AML-193 (cell line): ENCODE measurements at regions not wholly inside any gene's neighbourhood (a gene's known extent, or its start where the extent isn't known, plus 50 kb on each side); places are given as distances from the start of the nearest gene placed in this dataset.
"Not testable (repeated sequence)": the region's sequence is repeated elsewhere in the genome, so short reads cannot be mapped to it uniquely, and the experiment has no call there.

Experiments used
- DNase-seq, 2 experiments: peaks; one replicate each; lab custom pipeline; 2025; lab: John Stamatoyannopoulos, UW

- DNase-seq = no peak
These were observed 113.1 kb downstream of the ZNF648 start for GRCh38 chr1:181948372-181948771.

GRCh38 chr1:181947441-181947840 lies 114.1 kb downstream of the ZNF648 start:
- DNase-seq = no peak

- DNase-seq = peak in 1 of 2 experiments; percentile 27
These were observed 124.5 kb downstream of the ZNF648 start for GRCh38 chr1:181936768-181937581.

DNA sequence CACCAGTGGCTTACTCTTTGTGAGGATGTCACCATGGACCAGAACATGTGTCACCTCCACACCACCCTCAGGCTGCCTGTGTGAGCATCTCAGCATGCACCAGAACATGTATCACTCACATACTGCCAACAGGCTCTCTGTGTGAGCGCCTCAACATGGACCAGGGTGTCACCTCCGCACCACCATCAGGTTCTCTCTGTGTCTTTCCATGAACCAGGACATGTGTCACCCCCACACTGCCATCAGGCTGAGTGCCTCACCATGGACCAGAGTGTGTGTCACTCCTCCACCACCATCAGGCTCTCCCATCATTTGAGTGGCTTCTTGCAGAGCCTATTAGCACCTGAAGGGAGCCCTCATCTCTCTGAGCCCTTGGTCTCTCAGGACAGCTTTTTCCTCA lies 125.2 kb downstream of the ZNF648 start:
- no peak for DNase-seq

DNA sequence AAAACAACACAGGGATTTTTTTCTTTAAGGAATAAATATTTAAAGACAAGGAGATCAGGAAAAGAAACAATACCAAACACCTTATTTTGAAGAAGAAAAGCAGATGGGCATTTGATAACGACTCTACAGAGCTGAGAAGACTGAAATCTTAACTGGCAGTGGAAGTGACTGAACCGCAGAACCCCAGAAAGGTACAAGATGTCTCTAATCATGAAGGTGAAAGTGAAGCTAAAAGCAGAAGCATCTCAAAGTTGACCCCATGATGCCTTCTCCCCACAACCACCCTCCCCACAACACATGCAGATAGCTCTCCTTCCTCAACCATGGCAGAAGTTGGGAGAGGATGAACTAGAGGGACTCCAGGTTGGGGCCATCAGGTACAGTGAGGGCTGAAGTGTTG lies 129.6 kb downstream of the ZNF648 start:
- DNase-seq = no peak

GRCh38 chr1:181930187-181930586 lies 131.3 kb downstream of the ZNF648 start:
- DNase-seq = no peak

DNA sequence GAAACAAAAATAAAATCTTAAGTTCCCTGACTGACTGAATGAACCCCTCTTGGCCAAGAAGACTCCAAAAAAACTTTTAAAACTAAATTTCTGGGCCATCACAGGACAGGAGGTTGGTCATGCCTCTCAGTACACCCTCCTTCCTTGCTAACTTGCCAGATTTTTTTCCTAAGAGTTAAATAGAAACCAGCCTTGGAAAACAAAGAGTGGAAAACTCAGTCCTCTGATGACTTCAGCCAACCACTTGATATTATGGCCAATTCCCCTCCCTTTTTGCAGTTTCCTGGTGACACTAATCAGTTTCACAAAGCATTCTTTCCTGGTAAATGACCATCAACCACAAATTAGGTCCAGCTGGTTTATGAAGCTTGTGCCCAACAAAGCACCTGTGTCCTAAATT lies 134.8 kb downstream of the ZNF648 start:
- no peak for DNase-seq

- not testable (repeated sequence) for DNase-seq
These were observed 137.5 kb downstream of the ZNF648 start for GRCh38 chr1:181924034-181924433.

GRCh38 chr1:181919542-181919941 lies 142.0 kb downstream of the ZNF648 start:
- DNase-seq = no peak

- DNase-seq = no peak
These were observed 142.5 kb downstream of the ZNF648 start for GRCh38 chr1:181918880-181919525.

DNA sequence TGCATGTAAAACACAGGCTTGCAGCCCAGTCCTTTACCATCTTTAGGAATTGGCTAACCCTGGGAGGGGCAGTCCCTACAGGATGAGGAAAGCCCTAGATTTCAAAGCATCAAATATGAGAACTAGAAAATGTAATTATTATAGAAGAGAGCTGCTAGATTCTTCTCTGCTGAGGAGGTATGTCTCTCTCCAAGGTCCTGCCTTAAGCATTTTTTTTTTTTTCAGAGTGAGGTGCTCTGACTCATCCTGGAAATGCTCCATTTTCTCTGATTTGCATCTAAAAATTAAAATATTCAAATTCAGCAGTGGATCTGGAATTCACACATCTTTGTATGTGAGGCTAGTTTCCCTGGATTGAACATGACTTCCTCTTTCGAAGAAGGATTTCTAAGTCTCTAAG lies 149.8 kb downstream of the ZNF648 start:
- no peak for DNase-seq

DNA sequence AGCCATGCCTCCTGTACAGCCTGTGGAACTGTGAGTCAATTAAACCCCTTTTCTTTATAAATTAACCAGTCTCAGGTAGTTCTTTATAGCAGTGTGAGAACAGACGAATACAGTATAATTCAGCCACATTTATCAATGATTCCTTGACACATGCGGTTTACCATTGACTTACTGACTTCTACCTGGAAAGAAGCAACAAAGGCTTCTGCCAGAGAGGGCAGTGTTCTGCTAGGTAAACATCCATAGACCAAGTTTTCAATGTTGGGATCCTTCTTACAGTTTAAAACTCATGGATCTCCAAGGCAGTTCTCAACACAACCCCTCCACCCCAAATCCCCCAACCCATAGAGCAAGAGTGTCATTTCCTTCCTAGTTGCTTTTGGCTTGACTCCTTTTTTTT lies 150.6 kb downstream of the ZNF648 start:
- DNase-seq = no peak

- no peak for DNase-seq
These were observed 152.5 kb downstream of the ZNF648 start for GRCh38 chr1:181909010-181909409.

- DNase-seq = no peak
These were observed 154.9 kb downstream of the ZNF648 start for GRCh38 chr1:181906631-181907030.

- DNase-seq = no peak
These were observed 155.4 kb downstream of the ZNF648 start for GRCh38 chr1:181905944-181906597.

GRCh38 chr1:181898773-181899172 lies 162.7 kb downstream of the ZNF648 start:
- DNase-seq = no peak

GRCh38 chr1:181896824-181897223 lies 164.7 kb downstream of the ZNF648 start:
- DNase-seq = no peak

DNA sequence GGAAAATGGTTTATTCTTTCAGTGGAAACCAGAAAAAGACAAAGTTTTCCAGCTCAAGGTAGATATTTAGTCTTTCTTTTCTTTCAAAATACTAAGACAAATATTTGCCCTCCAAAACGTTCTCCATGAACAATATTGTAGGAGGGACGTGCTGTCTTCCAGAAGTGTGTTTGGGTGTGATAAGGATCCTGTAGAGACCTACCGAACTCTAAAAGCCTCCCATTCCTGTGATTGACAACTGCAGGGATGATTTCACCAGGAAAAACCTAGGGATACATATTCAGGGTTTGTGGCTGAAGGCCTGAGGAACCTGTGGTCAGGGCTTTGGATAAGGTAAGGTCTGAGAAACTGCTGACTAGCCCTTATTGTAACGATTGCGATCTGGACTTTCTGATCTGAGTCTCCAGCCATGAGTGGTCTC lies 167.1 kb downstream of the ZNF648 start:
- no peak for DNase-seq

GRCh38 chr1:181893937-181894336 lies 167.6 kb downstream of the ZNF648 start:
- DNase-seq = no peak

- not testable (repeated sequence) for DNase-seq
These were observed 168.4 kb downstream of the ZNF648 start for GRCh38 chr1:181893150-181893549.

DNA sequence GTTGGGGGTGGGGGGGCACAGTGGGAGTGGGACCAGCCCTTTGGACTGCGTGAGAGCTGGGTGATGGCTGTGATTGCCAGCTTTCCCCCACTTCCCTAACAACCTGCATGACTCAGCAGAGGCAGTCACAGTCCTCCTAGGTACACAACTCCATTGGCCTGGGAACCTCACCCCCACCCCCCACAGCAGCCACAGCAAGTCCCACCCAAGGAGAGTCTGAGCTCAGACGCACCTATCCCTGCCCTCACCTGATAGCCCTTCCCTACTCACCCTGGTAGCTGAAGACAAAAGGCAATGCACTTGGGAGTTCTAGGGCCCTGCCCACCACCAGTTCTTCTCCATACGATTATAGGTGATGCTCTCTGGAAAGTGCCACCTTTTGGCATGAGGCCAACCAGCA lies 188.9 kb downstream of the ZNF648 start:
- DNase-seq = no peak

GRCh38 chr1:181863736-181864135 lies 197.8 kb downstream of the ZNF648 start:
- DNase-seq = no peak

DNA sequence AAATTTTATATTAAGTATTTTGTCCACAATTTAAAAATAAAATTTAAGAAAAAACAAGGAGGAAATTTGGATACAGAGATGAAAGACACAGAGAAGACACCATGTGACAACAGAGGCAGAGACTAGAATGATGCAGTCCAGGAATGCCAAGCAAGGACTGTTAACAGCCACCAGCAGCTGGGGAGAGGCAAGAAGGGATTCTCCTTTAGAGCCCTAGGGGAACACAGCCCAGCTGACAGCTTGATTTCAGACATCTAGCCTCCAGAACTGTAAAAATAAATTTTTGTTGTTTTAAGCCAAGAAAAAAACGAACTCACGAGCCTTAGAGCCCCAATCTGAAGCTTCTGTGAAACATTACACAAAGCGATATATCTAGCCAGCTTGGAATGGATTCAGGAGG lies 198.5 kb downstream of the ZNF648 start:
- no peak for DNase-seq
